GM03348 (cell line): ENCODE measurements at regions not wholly inside any gene's neighbourhood (a gene's known extent, or its start where the extent isn't known, plus 50 kb on each side); places are given as distances from the start of the nearest gene placed in this dataset.
"Not testable (repeated sequence)": the region's sequence is repeated elsewhere in the genome, so short reads cannot be mapped to it uniquely, and the experiment has no call there.

Source experiments
- DNase-seq: peaks from one replicate; pipeline ENCODE4 v3.0.0; 2012; ENCODE audit warnings: low spot score

DNA sequence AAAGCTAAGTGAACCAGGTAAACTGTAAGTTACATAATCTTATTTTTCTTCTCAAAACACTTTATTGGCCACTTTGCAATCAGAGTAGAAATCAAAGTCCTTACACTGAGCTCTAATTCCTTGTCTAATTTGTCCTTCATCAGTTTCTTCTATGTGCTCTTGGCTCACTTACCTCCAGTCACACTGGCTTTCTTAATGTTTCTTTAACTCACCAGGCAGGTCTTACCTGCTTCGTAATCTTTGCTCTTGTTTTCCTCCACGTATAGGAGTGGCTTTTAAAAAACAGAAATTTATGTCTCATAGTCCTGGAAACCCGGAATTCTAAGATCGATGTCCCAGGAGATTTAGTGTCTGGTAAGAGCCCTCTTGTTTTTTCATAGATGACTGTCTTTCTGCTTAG is 1462.1 kb downstream of the FSTL5 start:
- no peak for DNase-seq

DNA sequence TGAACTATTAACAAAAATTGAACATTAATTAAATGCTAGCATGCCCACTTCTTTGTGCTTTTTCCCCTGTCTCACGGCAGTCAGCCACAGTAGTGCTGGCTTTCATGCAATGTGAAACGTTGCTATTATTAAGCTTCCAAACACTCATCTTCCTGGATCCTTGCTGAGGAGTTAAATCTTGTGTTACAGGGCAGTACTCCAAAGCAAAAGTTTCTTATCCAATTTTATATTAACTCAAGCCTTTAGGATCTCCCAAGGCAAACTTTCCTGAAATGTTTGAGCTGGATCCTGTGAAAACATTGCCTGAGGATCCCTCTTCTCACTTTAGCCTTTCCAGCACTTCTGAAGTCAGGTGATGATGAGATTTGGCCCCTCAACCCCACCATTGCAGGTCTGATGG is 1454.8 kb downstream of the FSTL5 start:
- DNase-seq = no peak

DNA sequence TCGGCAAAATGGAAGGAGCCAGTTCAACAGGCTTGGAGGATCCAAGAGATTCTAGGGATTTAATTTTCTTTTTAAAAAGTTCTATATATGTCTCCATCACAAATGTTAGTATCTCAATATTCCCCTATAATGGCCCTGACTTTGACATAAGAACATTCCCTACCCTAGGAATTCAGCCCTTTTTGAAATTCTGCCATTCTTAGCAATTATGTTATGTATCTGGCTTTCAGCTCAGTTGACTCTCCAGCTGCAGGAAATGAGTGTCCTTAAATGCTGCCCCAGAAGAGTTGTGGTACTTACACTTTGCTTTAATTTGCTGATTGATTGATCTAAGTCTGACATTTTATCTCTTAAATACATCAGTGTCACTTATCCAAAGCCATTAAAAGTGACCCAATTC is 1454.3 kb downstream of the FSTL5 start:
- DNase-seq = no peak

DNA sequence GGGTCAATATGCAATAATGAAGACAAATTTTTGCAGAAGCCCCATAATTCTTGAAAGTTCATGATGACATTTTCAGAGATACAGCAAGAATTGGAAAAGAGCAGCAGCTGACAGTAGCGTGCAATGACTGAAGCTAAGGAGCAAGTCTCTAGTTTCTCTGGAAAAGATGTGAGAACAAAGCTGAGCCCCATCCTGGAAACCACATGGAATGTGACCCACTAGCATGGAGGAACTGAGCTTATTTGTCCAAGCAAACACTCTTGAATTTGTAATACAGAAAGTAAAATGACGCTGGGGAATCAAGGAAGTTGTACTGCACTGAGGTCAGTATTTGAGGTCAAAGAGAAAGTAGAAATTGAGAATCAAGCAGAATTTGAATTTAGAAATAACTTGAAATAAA is 1447.2 kb downstream of the FSTL5 start:
- DNase-seq = no peak

DNA sequence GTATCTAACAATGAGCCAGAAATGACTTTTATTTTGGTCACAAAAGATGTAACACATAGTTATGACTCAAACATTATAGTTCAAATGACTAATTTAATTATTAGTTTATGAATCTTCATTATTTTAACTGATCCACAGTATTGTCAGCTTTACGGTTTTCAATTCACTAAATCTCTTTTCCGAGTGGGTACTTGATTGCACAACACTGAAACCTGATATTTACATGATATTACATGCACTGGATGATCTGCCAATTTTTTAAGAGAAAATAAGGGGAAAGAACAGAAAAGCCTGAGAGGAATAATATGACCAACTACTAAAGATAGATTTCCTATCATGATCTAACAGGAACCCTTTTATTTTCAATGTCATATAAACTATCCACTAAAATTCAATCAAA is 1446.0 kb downstream of the FSTL5 start:
- DNase-seq = no peak

DNA sequence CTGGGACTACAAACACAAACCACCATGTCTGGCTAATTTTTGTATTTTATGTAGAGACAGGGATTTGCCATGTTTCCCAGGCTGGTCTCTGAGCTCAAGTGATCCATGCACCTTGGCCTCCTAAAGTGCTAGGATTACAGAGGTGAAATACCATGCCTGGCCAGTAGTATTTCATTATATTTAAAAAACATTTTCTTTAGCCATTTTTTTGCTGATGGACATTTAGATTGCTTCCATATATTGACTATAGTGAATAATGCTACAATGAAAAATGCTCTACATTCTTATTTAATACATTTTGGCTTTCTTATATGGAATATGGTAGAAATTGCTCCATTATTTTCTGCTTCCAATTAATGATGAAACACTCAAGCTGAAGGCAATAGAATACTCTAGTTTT is 1439.7 kb downstream of the FSTL5 start:
- no peak for DNase-seq

DNA sequence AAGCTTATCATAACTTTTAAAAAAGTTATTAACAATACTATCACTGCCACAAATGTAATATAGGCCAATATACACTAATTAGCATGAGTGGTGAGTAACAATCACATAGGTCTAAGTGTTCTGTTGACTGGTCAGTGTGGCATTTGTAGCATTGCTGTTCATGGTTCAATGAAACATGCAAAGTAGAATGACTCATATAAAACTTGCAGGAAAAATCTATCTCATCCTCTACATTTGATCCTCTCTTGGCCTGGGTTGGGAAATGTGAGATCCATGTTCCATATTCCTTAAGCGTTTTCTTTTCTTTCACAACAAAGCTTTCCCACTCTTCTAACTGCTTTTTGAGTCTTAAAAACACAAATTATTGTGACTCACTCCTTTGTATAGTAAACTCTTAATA is 1418.7 kb downstream of the FSTL5 start:
- DNase-seq = no peak

DNA sequence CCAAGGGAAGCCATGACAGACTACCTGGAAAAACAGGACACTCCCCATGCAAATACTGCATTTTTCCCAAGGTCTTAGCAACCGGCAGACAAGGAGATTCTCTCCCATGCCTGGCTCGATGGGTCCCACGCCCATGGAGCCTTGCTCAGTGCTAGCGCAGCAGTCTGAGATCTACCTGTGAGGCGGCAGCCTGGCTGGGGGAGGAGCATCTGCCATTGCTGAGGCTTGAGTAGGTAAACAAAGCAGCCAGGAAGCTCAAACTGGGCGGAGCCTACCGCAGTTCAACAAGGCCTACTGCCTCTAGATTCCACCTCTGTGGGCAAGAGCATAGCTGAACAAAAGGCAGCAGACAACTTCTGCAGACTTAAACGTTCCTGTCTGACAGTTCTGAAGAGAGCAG is 1417.2 kb downstream of the FSTL5 start:
- not testable (repeated sequence) for DNase-seq

DNA sequence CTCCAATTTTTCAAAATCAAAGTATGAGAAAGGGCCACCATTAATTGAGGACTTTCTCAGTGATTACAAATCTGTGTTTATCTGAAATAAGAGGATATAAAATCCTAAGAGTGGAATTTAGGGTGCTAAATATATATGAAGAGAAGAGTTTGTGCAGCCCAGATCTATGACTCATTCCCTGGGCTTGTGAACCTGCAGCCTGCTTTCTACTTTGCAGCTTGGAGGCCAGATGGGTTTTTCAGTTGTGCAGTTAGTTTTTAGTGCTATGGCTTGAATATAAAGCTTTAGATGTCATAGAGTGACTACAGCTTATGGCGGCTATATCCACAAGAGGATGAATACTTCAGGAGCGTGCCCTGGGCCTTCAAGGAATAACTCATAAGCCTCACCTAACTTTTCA is 1391.1 kb downstream of the FSTL5 start:
- DNase-seq = no peak

DNA sequence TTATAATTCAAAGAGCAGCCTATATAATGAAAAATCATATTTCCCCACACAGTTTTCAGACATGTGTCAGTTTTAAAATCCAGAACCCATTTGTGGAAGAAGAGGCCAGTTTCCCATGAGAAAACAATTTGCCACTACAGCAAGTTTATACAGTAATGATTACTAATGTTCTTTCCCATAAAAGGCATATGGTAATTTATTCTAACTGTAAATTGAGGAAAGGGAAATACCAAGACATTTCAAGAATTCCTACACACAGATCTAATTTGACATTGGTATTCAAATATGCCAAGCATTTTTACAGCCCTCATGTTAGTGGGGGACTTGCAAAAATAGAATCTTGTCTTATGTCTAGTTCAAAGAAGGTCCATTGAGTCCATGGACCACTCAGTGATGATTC is 1368.6 kb downstream of the FSTL5 start:
- no peak for DNase-seq

DNA sequence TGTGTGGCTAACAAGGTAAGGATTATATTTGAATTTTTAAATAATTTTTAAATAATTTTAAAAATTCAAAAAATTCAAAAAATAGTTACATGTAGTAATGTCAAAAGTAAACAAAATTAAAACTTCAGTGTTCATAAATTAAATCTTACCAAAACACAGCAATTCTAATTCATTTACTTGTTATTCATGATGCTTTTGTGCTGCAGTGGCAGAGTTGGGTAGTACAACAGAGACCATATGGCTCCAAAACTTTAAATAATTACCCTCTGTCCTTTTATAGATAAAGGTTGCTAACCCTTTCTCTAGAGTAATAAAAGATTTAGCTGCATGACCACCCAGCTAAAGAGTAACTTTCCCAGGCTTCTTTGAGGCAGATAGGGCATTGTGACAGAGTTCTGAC is 1355.6 kb downstream of the FSTL5 start:
- no peak for DNase-seq

DNA sequence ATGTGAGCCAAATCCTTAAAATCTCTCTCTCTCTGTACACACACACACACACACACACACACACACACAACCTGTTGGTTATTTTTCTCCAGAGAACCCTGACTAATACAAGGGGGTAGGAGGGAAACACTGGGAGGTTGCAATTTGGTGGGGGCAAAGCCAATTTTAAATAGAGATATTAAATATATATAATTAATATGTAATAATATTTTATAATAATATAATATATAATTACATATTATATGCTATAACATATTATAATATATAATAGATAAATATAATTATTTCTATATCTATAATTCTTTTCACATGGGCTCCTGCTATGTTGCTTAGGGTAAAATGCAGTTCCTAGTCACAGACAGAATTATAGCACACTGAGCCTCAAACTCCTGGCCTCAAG is 1354.2 kb downstream of the FSTL5 start:
- DNase-seq = no peak

DNA sequence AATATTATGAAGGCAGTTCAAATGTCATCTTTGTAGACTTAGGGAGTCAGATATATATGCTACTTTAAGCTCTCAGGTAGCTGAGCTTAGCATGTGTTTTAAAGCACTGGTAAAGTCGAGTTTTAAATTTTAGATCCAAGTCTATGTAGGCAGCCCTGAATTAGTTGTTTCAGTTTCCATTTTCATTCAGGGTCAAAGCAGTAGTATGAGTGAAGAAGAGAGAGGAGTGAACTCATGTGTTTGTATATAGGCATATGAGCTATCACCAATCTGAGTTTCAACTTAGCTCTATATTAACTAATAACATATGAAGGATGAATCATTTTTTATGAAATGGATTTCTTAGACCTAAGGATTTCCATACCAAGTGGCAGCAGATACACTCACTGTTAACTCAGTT is 1353.4 kb downstream of the FSTL5 start:
- DNase-seq = no peak

DNA sequence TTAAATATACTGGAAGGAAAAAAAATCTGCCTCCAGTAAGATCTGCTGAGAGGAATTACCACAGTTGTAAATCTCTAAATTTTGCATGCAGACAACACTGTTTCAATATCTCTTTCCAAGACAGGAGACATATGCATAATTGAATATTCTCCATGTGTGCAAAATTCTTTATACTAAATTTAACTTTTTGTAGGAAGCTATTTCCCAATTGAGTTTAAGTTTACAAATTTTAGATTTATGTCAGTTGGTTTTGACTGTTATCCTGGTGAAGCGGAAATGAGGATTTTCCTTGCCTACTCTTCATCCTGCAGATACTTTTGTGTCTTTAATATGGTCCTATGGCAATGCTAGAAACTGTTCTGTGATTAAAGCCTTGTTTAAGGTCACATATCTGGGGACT is 1352.9 kb downstream of the FSTL5 start:
- DNase-seq = no peak

DNA sequence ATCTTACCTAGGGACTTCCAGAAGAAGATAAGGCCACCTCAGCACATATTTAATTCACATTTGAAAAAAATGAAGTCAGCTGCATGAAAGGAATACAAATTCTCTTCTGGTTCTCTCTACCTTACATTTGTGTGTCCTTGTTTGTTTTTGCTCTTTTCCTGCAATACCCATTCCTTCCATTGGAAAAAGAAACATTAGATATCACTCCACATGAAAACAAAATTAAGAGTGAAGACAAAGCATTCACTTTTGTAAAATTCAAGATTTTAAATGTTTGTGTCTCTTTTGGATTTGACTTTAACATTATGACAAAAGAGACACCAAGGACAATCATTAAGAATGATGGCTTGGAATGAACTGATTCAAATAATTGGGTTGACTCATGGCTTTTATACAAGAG is 1351.8 kb downstream of the FSTL5 start:
- DNase-seq = no peak

DNA sequence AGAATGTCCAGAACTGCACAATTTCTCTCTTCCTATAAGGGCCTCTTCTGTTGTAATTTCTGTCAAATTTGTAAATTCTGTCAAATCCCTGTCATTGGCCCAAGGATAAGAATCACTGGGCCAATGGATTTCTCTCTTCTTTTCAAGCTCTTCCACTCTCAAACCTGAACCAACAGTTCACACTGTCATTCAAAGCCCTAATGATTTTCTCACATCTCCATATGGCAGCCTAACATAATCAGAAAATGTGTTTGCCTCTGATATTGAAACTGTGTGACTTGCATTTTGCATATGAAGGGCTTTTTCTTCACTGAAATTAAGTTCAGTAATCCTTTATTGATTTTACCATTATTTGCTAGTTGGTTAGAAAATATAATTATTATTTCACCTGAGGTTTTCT is 1349.1 kb downstream of the FSTL5 start:
- DNase-seq = no peak

DNA sequence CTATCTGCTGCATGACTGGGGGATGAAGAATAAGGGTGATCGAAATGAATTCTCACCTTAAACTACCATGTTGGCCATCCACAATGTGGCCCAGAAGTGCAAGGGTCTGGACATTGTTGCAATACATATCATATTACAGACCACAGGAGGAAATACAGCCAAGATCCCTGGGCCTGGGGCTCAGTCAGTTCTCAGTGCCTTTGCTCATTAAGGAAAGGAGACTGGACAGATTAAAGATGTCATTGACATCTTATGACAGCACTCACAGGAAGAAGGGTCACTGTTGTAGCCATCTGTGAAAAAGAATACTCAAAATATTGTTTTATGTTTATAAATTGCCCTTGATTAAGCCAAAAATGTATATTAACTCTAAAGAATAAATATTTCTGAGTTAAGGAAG is 1345.2 kb downstream of the FSTL5 start:
- no peak for DNase-seq

DNA sequence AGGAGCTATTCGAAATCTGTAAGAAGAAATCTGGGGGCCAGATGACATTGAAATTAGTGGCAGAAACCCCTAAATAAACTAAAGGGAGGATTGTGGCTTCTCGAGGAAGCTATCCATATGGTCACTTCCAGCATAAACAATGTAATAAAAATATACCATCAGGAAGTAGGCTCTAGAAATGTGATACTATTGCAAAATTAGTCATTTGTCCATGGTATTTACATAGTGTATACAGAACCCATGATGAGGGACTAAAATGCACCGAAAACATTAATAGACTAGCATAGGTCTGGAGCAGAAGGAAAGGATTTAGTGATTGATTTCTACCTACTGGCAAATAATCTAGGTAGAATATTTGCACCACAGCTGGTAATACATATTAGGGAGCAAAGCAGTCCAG is 1344.0 kb downstream of the FSTL5 start:
- no peak for DNase-seq

DNA sequence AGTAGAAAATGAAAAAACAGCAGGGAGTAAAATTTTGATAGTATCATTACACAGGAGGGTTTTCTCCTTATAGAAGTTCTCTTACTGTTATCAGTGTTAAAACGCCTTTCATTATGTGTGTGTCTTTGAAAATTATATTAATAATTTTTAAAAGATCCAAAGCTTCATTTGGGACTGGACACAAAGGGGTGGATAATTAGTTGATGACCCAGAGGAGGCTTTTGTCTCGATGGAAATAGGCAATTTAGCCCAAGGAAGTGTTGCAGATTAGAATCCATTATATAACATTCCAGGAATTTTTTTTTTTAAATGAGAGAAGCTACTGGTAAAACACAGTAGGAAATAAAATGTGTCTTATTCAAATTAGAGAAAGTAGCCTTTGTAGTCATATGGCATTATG is 1339.3 kb downstream of the FSTL5 start:
- DNase-seq = no peak

DNA sequence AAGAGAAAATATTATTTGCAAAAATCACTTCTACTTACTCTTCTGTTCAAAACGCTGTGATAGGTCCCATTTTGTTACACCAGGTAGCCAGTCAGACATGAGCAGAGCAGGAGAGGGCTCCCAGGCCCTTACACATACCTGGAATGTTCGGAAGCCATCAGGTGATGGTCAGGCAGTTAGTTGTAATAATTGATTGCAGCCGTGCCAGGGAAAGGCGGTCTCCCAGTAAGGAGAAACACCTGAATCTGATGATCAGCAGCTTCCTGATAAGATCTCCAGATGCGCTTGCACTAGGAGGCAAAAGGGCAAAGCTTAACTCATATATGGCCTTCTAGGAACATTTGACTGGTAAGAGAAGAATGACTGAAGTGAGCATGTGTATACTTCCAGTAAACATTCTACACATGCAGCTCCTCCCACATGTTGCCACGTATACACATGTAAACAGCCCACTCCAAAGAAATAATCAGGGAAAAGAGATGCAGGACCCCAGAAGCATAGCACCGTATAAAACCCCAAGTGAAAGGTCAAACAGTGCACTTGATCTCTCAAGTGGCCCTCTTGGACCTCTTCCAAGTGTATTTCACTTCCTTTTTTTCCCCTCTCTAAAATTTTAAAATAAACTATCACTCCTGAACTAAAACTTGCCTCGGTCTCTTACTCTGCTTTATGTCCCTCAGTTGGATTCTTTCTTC is 1338.0 kb downstream of the FSTL5 start:
- DNase-seq = no peak

DNA sequence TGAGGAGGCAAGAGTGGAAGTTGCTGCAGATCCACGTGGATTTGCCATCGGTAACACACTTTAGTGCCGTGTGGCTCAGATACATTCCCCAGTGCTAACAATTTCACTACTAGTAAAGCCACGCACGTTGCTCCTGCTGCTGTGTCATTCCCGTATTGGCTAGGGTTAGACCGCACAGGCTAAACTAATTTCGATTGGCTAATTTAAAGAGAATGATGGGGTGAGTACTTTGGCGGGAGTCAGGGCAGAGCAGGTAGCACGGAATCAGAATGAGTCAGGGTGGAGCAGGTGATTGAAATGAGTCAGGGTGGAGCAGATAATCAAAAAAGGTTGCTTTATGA is 1337.5 kb downstream of the FSTL5 start:
- no peak for DNase-seq

DNA sequence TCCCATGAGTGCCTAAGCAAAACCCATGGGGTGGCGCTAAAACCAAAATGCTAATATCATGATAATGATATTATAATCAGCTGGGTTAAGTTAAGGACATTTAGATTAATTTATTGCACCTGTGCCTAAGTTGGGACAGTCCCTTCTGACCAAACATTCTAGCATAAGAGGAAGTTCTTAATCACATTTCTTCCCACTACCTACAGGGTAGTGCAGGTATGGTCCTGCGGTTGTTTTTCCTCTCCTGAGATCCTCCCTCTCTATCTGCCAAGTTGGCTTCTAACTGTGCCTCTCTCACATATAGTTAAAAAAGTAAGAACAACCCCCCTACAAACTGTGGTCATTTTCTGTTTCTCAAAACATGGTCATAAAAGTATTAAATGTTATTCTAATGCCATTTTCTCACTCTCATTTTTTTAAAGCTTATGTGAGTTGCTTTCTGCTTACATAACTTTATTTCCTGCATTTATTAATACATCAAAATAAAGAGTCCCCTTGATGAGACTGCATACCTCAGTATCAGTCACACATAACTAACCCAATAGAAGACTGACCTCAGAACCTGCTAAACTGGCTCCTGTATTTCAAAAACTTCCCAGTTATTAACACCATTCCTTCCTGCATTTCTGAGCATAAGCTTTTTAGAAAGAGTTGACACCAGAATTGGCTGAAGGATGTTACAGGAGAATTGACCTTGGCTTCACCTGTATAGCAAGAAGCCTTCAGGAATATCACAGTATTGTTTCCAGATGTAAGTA is 1332.5 kb downstream of the FSTL5 start:
- no peak for DNase-seq

DNA sequence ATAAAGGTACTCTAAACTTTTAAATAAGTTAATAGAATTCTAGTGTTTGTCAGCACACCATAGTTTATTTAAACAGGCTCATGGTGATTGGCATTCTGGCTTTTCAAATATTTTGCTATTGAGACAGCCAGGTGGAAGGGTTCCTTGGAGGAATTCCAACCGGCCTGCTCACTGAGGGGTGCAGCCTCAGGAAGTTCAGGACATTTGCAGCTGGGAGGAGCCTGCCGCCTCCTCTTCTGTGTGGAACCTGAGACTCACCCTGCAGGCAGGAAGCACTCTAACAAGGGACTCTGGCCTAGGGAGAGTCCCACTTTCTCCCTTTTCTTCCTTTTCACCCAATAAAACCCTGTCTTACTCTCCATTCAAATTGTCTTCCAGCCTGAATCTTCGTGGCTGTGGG is 1328.0 kb downstream of the FSTL5 start:
- DNase-seq = no peak

DNA sequence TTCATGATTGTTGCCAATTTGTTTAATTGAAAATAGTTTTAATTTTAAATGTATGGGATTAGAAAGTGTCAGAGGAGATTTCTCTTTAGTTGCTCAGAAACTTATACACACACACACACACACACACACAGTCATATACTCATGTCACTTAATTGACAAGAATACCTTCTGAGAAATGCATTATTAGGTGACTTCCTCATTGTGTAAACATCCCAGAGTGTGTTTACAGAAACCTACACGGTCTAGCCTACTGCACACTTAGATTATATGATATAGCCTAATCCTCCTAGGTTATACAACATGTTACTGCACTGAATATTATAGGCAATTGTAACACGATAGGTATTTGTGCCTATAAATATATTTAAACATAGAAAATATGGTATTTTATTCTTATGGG is 1327.4 kb downstream of the FSTL5 start:
- DNase-seq = no peak
